Neural cell (in vitro differentiated cells): ENCODE measurements at regions not wholly inside any gene's neighbourhood (a gene's known extent, or its start where the extent isn't known, plus 50 kb on each side); places are given as distances from the start of the nearest gene placed in this dataset.

Source experiments
- H2AFZ ChIP-seq: fragments of 200-600, 300-800 bp; sonication (generic), shearing (Covaris generic); 2 replicates; pipeline ENCODE4 v1.6.0; 2014; ENCODE audit warnings: low read depth, mild to moderate bottlenecking, antibody characterized with exemption, low read length, moderate library complexity
- H3F3A ChIP-seq: fragments of 200-600 bp; shearing (Covaris generic); 2 replicates; pipeline ENCODE4 v1.6.1; 2016; ENCODE audit warnings: mild to moderate bottlenecking, moderate library complexity, mixed read lengths, antibody characterized with exemption, low read length; ENCODE audit not compliant: insufficient read depth, poor library complexity, severe bottlenecking
- H3K27ac ChIP-seq: fragments of 200-600, 300-800 bp; sonication (generic), shearing (Covaris generic); 2 replicates; pipeline ENCODE4 v1.5.1; 2014; ENCODE audit warnings: mild to moderate bottlenecking, low read length, moderate library complexity
- H3K27me3 ChIP-seq: fragments of 300-800, 200-600 bp; sonication (generic), shearing (Covaris generic); 2 replicates; pipeline ENCODE4 v1.6.0; 2014; ENCODE audit warnings: mild to moderate bottlenecking, low read depth, low read length, moderate library complexity; ENCODE audit not compliant: insufficient read depth
- H3K36me3 ChIP-seq: fragments of 300-800, 200-600 bp; sonication (generic), shearing (Covaris generic); 2 replicates; pipeline ENCODE4 v1.5.1; 2014; ENCODE audit warnings: mild to moderate bottlenecking, antibody characterized with exemption, low read length, moderate library complexity; ENCODE audit not compliant: insufficient read depth
- H3K4me2 ChIP-seq: fragments of 300-800, 200-600 bp; sonication (generic), shearing (Covaris generic); 2 replicates; pipeline ENCODE4 v1.6.0; 2014; ENCODE audit warnings: mild to moderate bottlenecking, low read length
- H3K4me3 ChIP-seq: fragments of 300-800, 200-600 bp; sonication (generic), shearing (Covaris generic); 2 replicates; pipeline ENCODE4 v1.5.1; 2014; ENCODE audit warnings: mild to moderate bottlenecking, low read length, moderate library complexity
- H3K79me2 ChIP-seq: fragments of 200-600 bp; shearing (Covaris generic); replicated peaks from 2 replicates; pipeline ENCODE4 v1.6.0; 2014; ENCODE audit warnings: mild to moderate bottlenecking, low read length, moderate library complexity; ENCODE audit not compliant: insufficient read depth
- H3K9ac ChIP-seq: fragments of 300-800, 200-600 bp; sonication (generic), shearing (Covaris generic); 2 replicates; pipeline ENCODE4 v1.6.1; 2016; ENCODE audit warnings: mild to moderate bottlenecking, low read length, mixed read lengths
- H3K9me2 ChIP-seq: fragments of 200-600 bp; shearing (Covaris generic); 2 replicates; pipeline ENCODE4 v1.6.1; 2016; ENCODE audit warnings: mild to moderate bottlenecking, low read length, mixed read lengths; ENCODE audit not compliant: insufficient read depth
- H3K9me3 ChIP-seq: fragments of 200-600, 300-800 bp; sonication (generic), shearing (Covaris generic); 2 replicates; pipeline ENCODE4 v1.6.1; 2016; ENCODE audit warnings: mild to moderate bottlenecking, mixed run types, low read length, moderate library complexity, mixed read lengths
- H4K20me1 ChIP-seq: fragments of 200-600 bp; shearing (Covaris generic); 2 replicates; pipeline ENCODE4 v1.6.1; 2016; ENCODE audit warnings: mild to moderate bottlenecking, mixed run types; ENCODE audit not compliant: insufficient read depth
- CTCF ChIP-seq: fragments of 450-650 bp; IDR thresholded peaks from 2 replicates; pipeline ENCODE4 v1.5.1; 2014; ENCODE audit warnings: antibody characterized with exemption, mild to moderate bottlenecking, moderate library complexity; ENCODE audit not compliant: poor library complexity, severe bottlenecking
- EP300 ChIP-seq: fragments of 450-650 bp; conservative IDR thresholded peaks from 2 replicates; pipeline ENCODE4 v1.6.1; 2014; ENCODE audit warnings: antibody characterized with exemption, mild to moderate bottlenecking, moderate library complexity; ENCODE audit not compliant: poor library complexity, severe bottlenecking
- EZH2 ChIP-seq: fragments of 200-600, 300-800 bp; shearing (Covaris generic), sonication (generic); IDR thresholded peaks from 2 replicates; pipeline ENCODE4 v1.6.1; 2014; ENCODE audit warnings: antibody characterized with exemption, low read length, borderline replicate concordance, mild to moderate bottlenecking; ENCODE audit not compliant: insufficient read depth, poor library complexity, severe bottlenecking
- MXI1 ChIP-seq: fragments of 450-650 bp; conservative IDR thresholded peaks from 2 replicates; pipeline ENCODE4 v1.6.1; 2014; ENCODE audit warnings: antibody characterized with exemption, mild to moderate bottlenecking; ENCODE audit not compliant: poor library complexity, severe bottlenecking
- POLR2AphosphoS5 ChIP-seq: IDR thresholded peaks from 2 replicates; pipeline ENCODE4 v1.6.1; 2012
- RAD21 ChIP-seq: fragments of 450-650 bp; conservative IDR thresholded peaks from 2 replicates; pipeline ENCODE4 v1.6.1; 2014; ENCODE audit warnings: antibody characterized with exemption, mild to moderate bottlenecking, moderate library complexity
- SMC3 ChIP-seq: fragments of 450-650 bp; conservative IDR thresholded peaks from 2 replicates; pipeline ENCODE4 v1.6.1; 2014; ENCODE audit warnings: antibody characterized with exemption, mild to moderate bottlenecking, moderate library complexity; ENCODE audit not compliant: poor library complexity
- TAF1 ChIP-seq: IDR thresholded peaks from 2 replicates; pipeline ENCODE4 v1.6.1; 2012; ENCODE audit warnings: low read depth
- TF ChIP-seq, protein P1 (sequence below): IDR thresholded peaks from 2 replicates; pipeline ENCODE4 v1.6.1; 2012; ENCODE audit warnings: borderline replicate concordance

DNA sequence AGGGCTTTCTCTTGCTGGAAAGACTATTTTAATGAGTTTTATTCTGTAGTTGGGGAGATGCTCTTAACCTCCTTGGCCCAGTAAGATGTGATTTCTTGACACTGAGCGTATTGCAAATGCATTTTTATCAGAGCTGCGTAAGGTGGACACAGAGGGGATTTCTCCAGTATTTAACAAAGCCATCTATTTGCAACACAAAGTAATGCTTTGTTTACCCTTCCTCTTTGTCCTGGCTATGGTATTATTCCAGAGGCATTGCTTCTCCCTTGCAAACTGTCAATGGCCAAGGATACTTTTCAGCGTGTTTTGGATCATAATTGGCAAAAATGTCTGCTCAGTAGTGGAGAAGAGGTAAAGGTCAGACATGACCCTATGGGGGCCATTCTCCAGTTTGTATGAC lies 90.8 kb upstream of the PIK3C3 start:
- no peaks in the 10 kb centered on the region for H3F3A ChIP-seq
- no peak overlapping the region for H3K27ac ChIP-seq
- H3K9me2 ChIP-seq = no peaks in the 10 kb centered on the region
- H3K9me3 ChIP-seq = no peaks in the 10 kb centered on the region
- no peak overlapping the region for H3K4me3 ChIP-seq
- no peaks in the 10 kb centered on the region for H3K27me3 ChIP-seq
- H2AFZ ChIP-seq = no peak overlapping the region
- TF ChIP-seq, protein P1, sequence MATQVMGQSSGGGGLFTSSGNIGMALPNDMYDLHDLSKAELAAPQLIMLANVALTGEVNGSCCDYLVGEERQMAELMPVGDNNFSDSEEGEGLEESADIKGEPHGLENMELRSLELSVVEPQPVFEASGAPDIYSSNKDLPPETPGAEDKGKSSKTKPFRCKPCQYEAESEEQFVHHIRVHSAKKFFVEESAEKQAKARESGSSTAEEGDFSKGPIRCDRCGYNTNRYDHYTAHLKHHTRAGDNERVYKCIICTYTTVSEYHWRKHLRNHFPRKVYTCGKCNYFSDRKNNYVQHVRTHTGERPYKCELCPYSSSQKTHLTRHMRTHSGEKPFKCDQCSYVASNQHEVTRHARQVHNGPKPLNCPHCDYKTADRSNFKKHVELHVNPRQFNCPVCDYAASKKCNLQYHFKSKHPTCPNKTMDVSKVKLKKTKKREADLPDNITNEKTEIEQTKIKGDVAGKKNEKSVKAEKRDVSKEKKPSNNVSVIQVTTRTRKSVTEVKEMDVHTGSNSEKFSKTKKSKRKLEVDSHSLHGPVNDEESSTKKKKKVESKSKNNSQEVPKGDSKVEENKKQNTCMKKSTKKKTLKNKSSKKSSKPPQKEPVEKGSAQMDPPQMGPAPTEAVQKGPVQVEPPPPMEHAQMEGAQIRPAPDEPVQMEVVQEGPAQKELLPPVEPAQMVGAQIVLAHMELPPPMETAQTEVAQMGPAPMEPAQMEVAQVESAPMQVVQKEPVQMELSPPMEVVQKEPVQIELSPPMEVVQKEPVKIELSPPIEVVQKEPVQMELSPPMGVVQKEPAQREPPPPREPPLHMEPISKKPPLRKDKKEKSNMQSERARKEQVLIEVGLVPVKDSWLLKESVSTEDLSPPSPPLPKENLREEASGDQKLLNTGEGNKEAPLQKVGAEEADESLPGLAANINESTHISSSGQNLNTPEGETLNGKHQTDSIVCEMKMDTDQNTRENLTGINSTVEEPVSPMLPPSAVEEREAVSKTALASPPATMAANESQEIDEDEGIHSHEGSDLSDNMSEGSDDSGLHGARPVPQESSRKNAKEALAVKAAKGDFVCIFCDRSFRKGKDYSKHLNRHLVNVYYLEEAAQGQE = no peak
- TF ChIP-seq EZH2 (no peak), RAD21 (no peak), EP300 (no peak), SMC3 (no peak)
- H3K79me2 ChIP-seq = no peaks in the 10 kb centered on the region
- no peak overlapping the region for H3K9ac ChIP-seq
- no peaks in the 10 kb centered on the region for H4K20me1 ChIP-seq
- no peaks in the 10 kb centered on the region for H3K36me3 ChIP-seq
- H3K4me2 ChIP-seq = no peak overlapping the region

GRCh38 chr18:41862921-41863320 lies 92.1 kb upstream of the PIK3C3 start:
- no peaks in the 10 kb centered on the region for H3K79me2 ChIP-seq
- no peaks in the 10 kb centered on the region for H4K20me1 ChIP-seq
- no peak overlapping the region for H3K27ac ChIP-seq
- no peak overlapping the region for H3K4me2 ChIP-seq
- H3K27me3 ChIP-seq = no peaks in the 10 kb centered on the region
- no peak for TF ChIP-seq MXI1
- no peak for TF ChIP-seq TAF1
- TF ChIP-seq POLR2AphosphoS5 = no peak
- no peak for TF ChIP-seq RAD21
- no peak for TF ChIP-seq SMC3
- no peak for TF ChIP-seq CTCF
- H3F3A ChIP-seq = no peaks in the 10 kb centered on the region
- no peaks in the 10 kb centered on the region for H3K9me3 ChIP-seq
- no peaks in the 10 kb centered on the region for H3K36me3 ChIP-seq
- H3K9me2 ChIP-seq = no peaks in the 10 kb centered on the region
- H2AFZ ChIP-seq = no peak overlapping the region
- no peak overlapping the region for H3K4me3 ChIP-seq
- H3K9ac ChIP-seq = no peak overlapping the region

DNA sequence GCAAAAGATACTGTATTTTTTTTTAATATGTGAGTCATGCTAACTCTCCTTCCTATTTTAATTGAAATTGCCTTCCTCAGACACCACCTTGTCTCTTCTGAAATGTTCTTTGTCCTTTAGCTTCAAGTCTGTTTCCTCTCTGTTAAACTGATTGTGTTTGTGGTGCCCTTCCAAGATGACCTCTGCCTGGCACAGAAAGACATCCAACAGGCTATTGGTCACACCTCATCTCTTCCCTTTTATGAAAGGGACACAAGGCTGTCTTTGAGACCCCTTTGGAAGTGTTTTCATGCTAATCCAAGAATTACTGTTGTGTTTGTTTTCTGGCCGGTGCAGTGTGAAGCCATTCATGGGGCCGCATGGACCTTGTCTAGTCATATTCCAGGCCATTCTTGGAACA lies 94.0 kb upstream of the PIK3C3 start:
- TF ChIP-seq TAF1 (no peak), RAD21 (no peak), SMC3 (no peak), MXI1 (no peak), EZH2 (no peak), EP300 (no peak), CTCF (no peak), POLR2AphosphoS5 (no peak)
- TF ChIP-seq, protein P1 = no peak
- H2AFZ ChIP-seq = no peak overlapping the region

More for the DNA sequence above, 94.0 kb upstream of the PIK3C3 start:
- Histone ChIP-seq H3K4me3 (no peak overlapping the region), H4K20me1 (no peaks in the 10 kb centered on the region), H3K9ac (no peak overlapping the region), H3K9me3 (no peaks in the 10 kb centered on the region), H3K27me3 (no peaks in the 10 kb centered on the region), H3K9me2 (no peaks in the 10 kb centered on the region), H3K79me2 (no peaks in the 10 kb centered on the region), H3K4me2 (no peak overlapping the region), H3K36me3 (no peaks in the 10 kb centered on the region), H3K27ac (no peak overlapping the region), H3F3A (no peaks in the 10 kb centered on the region)
